Dedifferentiated amniotic fluid mesenchymal stem cell (primary cell): ENCODE measurements at regions not wholly inside any gene's neighbourhood (a gene's known extent, or its start where the extent isn't known, plus 50 kb on each side); places are given as distances from the start of the nearest gene placed in this dataset.
"Not testable (repeated sequence)": the region's sequence is repeated elsewhere in the genome, so short reads cannot be mapped to it uniquely, and the experiment has no call there.

Source experiments
- DNase-seq: peaks from one replicate; pipeline ENCODE4 v3.0.0-alpha.2; 2016; ENCODE audit errors: extremely low spot score

GRCh38 chr5:116970318-116970717, 395.7 kb upstream of the SEMA6A start:
- no peak for DNase-seq

GRCh38 chr5:116964438-116964837, 389.8 kb upstream of the SEMA6A start:
- no peak for DNase-seq

GRCh38 chr5:116961021-116961420, 386.4 kb upstream of the SEMA6A start:
- DNase-seq: no peak

- DNase-seq: no peak
Measured at GRCh38 chr5:116959843-116960242, 385.2 kb upstream of the SEMA6A start.

GRCh38 chr5:116953251-116953930, 378.8 kb upstream of the SEMA6A start:
- DNase-seq: no peak

- DNase-seq: no peak
Measured at GRCh38 chr5:116951219-116951618, 376.6 kb upstream of the SEMA6A start.

GRCh38 chr5:116947691-116948528, 373.3 kb upstream of the SEMA6A start:
- DNase-seq: no peak

GRCh38 chr5:116945613-116946382, 371.2 kb upstream of the SEMA6A start:
- DNase-seq: not testable (repeated sequence)

- no peak for DNase-seq
Measured at GRCh38 chr5:116944183-116944582, 369.6 kb upstream of the SEMA6A start.

- no peak for DNase-seq
Measured at GRCh38 chr5:116942622-116943021, 368.0 kb upstream of the SEMA6A start.

GRCh38 chr5:116939641-116940040, 365.0 kb upstream of the SEMA6A start:
- DNase-seq: no peak

GRCh38 chr5:116938488-116938887, 363.9 kb upstream of the SEMA6A start:
- no peak for DNase-seq

- no peak for DNase-seq
Measured at GRCh38 chr5:116935561-116936162, 361.0 kb upstream of the SEMA6A start.

GRCh38 chr5:116930616-116931015, 356.0 kb upstream of the SEMA6A start:
- no peak for DNase-seq

GRCh38 chr5:116923344-116923743, 348.7 kb upstream of the SEMA6A start:
- DNase-seq: no peak

GRCh38 chr5:116922532-116922931, 347.9 kb upstream of the SEMA6A start:
- no peak for DNase-seq

GRCh38 chr5:116914869-116915504, 340.4 kb upstream of the SEMA6A start:
- DNase-seq: no peak

- no peak for DNase-seq
Measured at GRCh38 chr5:116912221-116912620, 337.6 kb upstream of the SEMA6A start.

GRCh38 chr5:116911074-116911473, 336.5 kb upstream of the SEMA6A start:
- DNase-seq: no peak

GRCh38 chr5:116908537-116908936, 333.9 kb upstream of the SEMA6A start:
- DNase-seq: no peak

- no peak for DNase-seq
Measured at GRCh38 chr5:116905885-116906284, 331.3 kb upstream of the SEMA6A start.

GRCh38 chr5:116900793-116901192, 326.2 kb upstream of the SEMA6A start:
- no peak for DNase-seq
